Activated effector memory CD4-positive, alpha-beta T cell treated with Interleukin-2 at 50 U/mL for 16 hours (primary cell): ENCODE measurements at regions not wholly inside any gene's neighbourhood (a gene's known extent, or its start where the extent isn't known, plus 50 kb on each side); places are given as distances from the start of the nearest gene placed in this dataset.
"Not testable (repeated sequence)": the region's sequence is repeated elsewhere in the genome, so short reads cannot be mapped to it uniquely, and the experiment has no call there.

Experiments
- DNase-seq: peaks from one replicate; pipeline ENCODE4 v3.0.0-alpha.2; 2020

DNA sequence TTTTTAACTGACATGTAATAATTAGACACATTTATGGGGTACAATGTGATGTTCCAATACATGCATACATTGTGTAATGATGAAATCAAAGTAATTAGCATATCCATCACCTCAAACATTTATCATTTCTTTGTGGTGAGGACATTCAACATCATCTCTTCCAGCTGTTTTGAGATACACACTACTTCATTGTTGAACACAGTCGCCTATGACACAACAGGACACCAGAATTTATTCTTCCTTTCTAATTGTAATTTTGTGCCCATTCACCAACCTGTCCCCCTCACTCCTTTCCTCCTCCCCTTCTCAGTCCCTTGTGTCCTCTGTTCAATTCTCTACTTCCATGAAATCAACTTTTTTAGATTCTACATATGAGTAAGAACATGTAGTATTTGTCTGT, 113.4 kb upstream of the CBLB start:
- no peak for DNase-seq

- DNase-seq: no peak
Observed at GRCh38 chr3:105984837-105985236, 116.0 kb upstream of the CBLB start.

GRCh38 chr3:105986343-105986742, 117.5 kb upstream of the CBLB start:
- not testable (repeated sequence) for DNase-seq

GRCh38 chr3:105987809-105988208, 119.0 kb upstream of the CBLB start:
- no peak for DNase-seq

- no peak for DNase-seq
Observed at GRCh38 chr3:105988540-105989212, 119.9 kb upstream of the CBLB start.

GRCh38 chr3:105996781-105997180, 128.0 kb upstream of the CBLB start:
- DNase-seq: no peak

GRCh38 chr3:105997466-105997799, 128.6 kb upstream of the CBLB start:
- DNase-seq: no peak

GRCh38 chr3:105997800-105998526, 129.2 kb upstream of the CBLB start:
- DNase-seq: no peak

GRCh38 chr3:105999856-106000255, 131.0 kb upstream of the CBLB start:
- DNase-seq: no peak

GRCh38 chr3:106001923-106002322, 133.1 kb upstream of the CBLB start:
- no peak for DNase-seq

- DNase-seq: no peak
Observed at GRCh38 chr3:106004137-106004681, 135.4 kb upstream of the CBLB start.

GRCh38 chr3:106004826-106005225, 136.0 kb upstream of the CBLB start:
- no peak for DNase-seq

GRCh38 chr3:106006001-106006400, 137.2 kb upstream of the CBLB start:
- DNase-seq: no peak

- DNase-seq: no peak
Observed at GRCh38 chr3:106006571-106006970, 137.8 kb upstream of the CBLB start.

DNA sequence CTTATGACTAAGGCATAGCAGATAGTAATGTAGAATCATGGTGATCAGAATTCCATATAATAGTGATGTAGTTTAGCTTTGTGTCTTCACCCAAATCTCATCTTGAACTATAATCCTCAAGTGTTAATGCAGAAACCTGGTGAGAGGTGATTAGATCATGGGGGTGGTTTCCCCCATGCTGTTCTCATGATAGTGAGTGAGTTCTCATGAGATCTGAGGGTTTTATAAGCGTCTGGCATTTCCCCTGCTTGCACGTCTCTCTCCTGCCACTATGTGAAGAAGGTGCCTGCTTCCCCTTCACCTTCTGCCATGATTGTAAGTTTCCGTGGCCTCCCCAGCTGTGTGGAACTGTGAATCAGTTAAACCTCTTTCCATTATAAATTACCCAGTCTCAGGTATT, 138.7 kb upstream of the CBLB start:
- DNase-seq: no peak

- no peak for DNase-seq
Observed at GRCh38 chr3:106008766-106009165, 140.0 kb upstream of the CBLB start.

DNA sequence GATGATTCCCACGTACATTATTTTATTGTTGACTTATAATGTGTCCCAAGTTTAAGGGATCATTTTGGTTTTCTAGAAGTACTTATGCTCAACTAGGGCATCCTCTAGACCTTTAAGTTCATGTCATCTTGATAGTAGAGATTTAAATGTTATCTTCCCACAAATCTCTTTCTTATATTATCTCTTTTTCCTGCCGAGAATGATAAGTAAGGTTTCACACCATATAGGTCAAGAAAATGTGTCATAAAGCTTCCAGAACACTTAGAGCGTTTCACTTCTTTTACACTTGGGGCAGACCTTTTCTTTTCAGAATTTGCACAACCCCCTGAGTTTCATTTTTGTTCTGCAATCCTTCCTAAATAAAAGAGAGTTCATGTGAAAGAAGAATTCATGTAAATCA, 142.0 kb upstream of the CBLB start:
- no peak for DNase-seq

DNA sequence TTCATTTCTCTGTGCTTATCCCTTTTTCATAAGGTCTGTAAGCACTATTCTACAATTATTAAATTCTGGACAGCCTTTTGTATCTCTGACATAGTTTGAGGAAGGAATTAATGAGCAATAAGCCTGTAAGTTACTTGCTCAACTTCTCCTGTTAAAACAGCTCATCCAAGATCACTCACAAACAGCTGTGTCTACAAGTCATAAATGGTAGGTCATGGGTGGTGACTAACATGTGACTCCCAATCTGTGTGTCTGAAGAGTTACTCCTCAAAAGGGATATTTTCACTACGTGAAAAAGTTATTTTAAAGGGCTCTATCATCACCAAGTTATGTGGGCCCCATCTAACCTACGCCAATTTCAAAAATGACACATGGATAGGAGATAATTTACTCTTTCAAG, 145.2 kb upstream of the CBLB start:
- no peak for DNase-seq

- DNase-seq: no peak
Observed at GRCh38 chr3:106014518-106014917, 145.7 kb upstream of the CBLB start.

GRCh38 chr3:106014971-106015370, 146.2 kb upstream of the CBLB start:
- no peak for DNase-seq

GRCh38 chr3:106018102-106018501, 149.3 kb upstream of the CBLB start:
- DNase-seq: no peak

DNA sequence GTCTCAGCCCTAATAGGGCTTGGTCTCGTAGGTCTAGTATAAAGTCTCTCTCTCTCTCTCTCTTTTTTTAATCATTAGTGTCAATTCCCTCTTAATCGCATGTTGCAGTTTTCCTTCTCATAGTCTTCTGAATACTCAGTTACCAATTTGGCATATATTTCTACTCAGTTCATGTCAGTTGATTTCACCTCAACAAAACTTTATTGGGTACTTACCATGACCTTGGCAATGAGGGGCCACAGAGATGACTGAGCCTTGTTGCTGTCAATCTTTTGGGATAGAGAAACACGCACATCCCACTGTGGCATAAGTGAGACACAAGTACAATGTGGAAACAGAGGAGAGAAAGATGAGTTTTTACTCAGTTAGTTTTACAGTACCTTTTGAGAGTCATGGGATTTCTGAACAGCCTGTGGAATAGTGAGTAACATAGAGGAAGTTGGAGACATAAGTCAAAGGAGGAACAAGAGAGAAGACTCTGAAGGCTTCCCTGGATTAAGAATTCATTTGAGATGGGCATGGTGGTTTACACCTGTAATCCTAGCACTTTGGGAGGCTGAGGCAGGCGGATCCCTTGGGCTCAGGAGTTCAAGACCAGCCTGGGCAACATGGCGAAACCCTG, 150.2 kb upstream of the CBLB start:
- DNase-seq: no peak

GRCh38 chr3:106022913-106023312, 154.1 kb upstream of the CBLB start:
- no peak for DNase-seq

- DNase-seq: no peak
Observed at GRCh38 chr3:106025151-106025722, 156.4 kb upstream of the CBLB start.
